CD14-positive monocyte (primary cell): ENCODE measurements at regions not wholly inside any gene's neighbourhood (a gene's known extent, or its start where the extent isn't known, plus 50 kb on each side); places are given as distances from the start of the nearest gene placed in this dataset.

ENCODE experiments used
- DNase-seq, 3 donors: peaks; one replicate each; pipeline ENCODE4 v3.0.0-alpha.2; 2011 to 2022
- H2AFZ ChIP-seq: 2 replicates; pipeline ENCODE4 v1.6.0; 2012; ENCODE audit warnings: mild to moderate bottlenecking, low read depth, low read length, inconsistent platforms; ENCODE audit not compliant: insufficient read depth, poor library complexity, severe bottlenecking
- H3K27ac ChIP-seq, 2 donors: 1 replicate in 1 of 2; 2 replicates in 1 of 2; pipeline ENCODE4 v1.5.1; 2012 to 2013; ENCODE audit warnings: low read length in 2 of 2, control low read depth in 1 of 2, inconsistent platforms in 1 of 2, low read depth in 1 of 2, mild to moderate bottlenecking in 1 of 2
- H3K27me3 ChIP-seq, 2 donors: one replicate each; pipeline versions ENCODE4 v1.6.0 to v1.6.1; 2011 to 2013; ENCODE audit warnings: low read length in 2 of 2; ENCODE audit not compliant: control insufficient read depth in 2 of 2, insufficient read depth in 2 of 2
- H3K36me3 ChIP-seq, 2 donors: replicated peaks in 1 of 2; 1 replicate in 1 of 2; 2 replicates in 1 of 2; pipeline versions ENCODE4 v1.5.1 to v1.6.1; 2012 to 2013; ENCODE audit warnings: low read length in 2 of 2, control low read depth in 1 of 2, inconsistent platforms in 1 of 2, mild to moderate bottlenecking in 1 of 2; ENCODE audit not compliant: insufficient read depth in 2 of 2, control insufficient read depth in 1 of 2
- H3K4me1 ChIP-seq, 2 donors: 1 replicate in 1 of 2; 2 replicates in 1 of 2; pipeline versions ENCODE4 v1.5.1 to v1.6.1; 2012 to 2013; ENCODE audit warnings: low read length in 2 of 2, control low read depth in 1 of 2, inconsistent platforms in 1 of 2, mild to moderate bottlenecking in 1 of 2, moderate library complexity in 1 of 2; ENCODE audit not compliant: insufficient read depth in 2 of 2, control insufficient read depth in 1 of 2
- H3K4me2 ChIP-seq: replicated peaks from 2 replicates; pipeline ENCODE3; 2012; ENCODE audit warnings: low read length, moderate library complexity, mild to moderate bottlenecking; ENCODE audit not compliant: poor library complexity, severe bottlenecking; ENCODE audit errors: extremely low read depth
- H3K4me3 ChIP-seq, 3 experiments: fragments of 200-600 bp in 1 of 3; sonication (generic) in 1 of 3; replicated peaks in 1 of 3; 1 replicate in 2 of 3; 2 replicates in 1 of 3; pipeline ENCODE4 v1.5.1; 2011 to 2013; ENCODE audit warnings: low read length in 3 of 3, mild to moderate bottlenecking in 3 of 3, control low read depth in 2 of 3, low read depth in 2 of 3, inconsistent platforms in 1 of 3, moderate library complexity in 1 of 3
- H3K79me2 ChIP-seq: 2 replicates; pipeline ENCODE4 v1.6.0; 2012; ENCODE audit warnings: mild to moderate bottlenecking, control low read depth, inconsistent platforms, low read length, moderate library complexity; ENCODE audit not compliant: insufficient read depth
- H3K9ac ChIP-seq: 2 replicates; pipeline ENCODE4 v1.6.0; 2017; ENCODE audit warnings: low read length, mild to moderate bottlenecking; ENCODE audit not compliant: insufficient read depth, poor library complexity, severe bottlenecking
- H3K9me3 ChIP-seq, 2 donors: replicated peaks in 1 of 2; 1 replicate in 1 of 2; 2 replicates in 1 of 2; pipeline versions ENCODE4 v1.5.1 to v1.6.1; 2012 to 2013; ENCODE audit warnings: low read length in 2 of 2, control low read depth in 1 of 2; ENCODE audit not compliant: control insufficient read depth in 1 of 2, insufficient read depth in 1 of 2
- H4K20me1 ChIP-seq: 2 replicates; pipeline ENCODE4 v1.6.0; 2012; ENCODE audit warnings: mild to moderate bottlenecking, low read length, control low read depth, moderate library complexity; ENCODE audit not compliant: insufficient read depth
- H3K27ac Mint-ChIP-seq, 7 donors: one replicate each; pipeline ENCODE4 v1.8.0; 2020; ENCODE audit warnings: mild to moderate bottlenecking in 7 of 7, mixed read lengths in 7 of 7, moderate library complexity in 6 of 7, inconsistent platforms in 2 of 7
- H3K27me3 Mint-ChIP-seq, 3 donors: one replicate each; pipeline ENCODE4 v1.8.0; 2021 to 2022; ENCODE audit warnings: low read depth in 3 of 3, mild to moderate bottlenecking in 3 of 3, mixed read lengths in 3 of 3, moderate library complexity in 3 of 3, inconsistent platforms in 1 of 3
- H3K36me3 Mint-ChIP-seq, 2 donors: one replicate each; pipeline ENCODE4 v1.8.0; 2020; ENCODE audit warnings: mixed read lengths in 2 of 2, inconsistent platforms in 1 of 2, mild to moderate bottlenecking in 1 of 2
- H3K4me1 Mint-ChIP-seq: one replicate; pipeline ENCODE4 v1.8.0; 2020; ENCODE audit warnings: mild to moderate bottlenecking, mixed read lengths
- H3K4me3 Mint-ChIP-seq, 2 donors: one replicate each; pipeline ENCODE4 v1.8.0; 2020; ENCODE audit warnings: mild to moderate bottlenecking in 2 of 2, mixed read lengths in 2 of 2, moderate library complexity in 1 of 2
- H3K9me3 Mint-ChIP-seq, 7 donors: one replicate each; pipeline ENCODE4 v1.8.0; 2020 to 2022; ENCODE audit warnings: mixed read lengths in 7 of 7, mild to moderate bottlenecking in 6 of 7, moderate library complexity in 6 of 7, inconsistent platforms in 2 of 7
- CTCF ChIP-seq: fragments of 200-600 bp; IDR thresholded peaks from one replicate; pipeline ENCODE4 v1.8.0; 2022; ENCODE audit warnings: antibody characterized with exemption, mild to moderate bottlenecking
- WGBS: methylation state at CpG from one replicate; pipeline ENCODE4 v1.1.5; 2013; ENCODE audit warnings: missing lambda C conversion rate; ENCODE audit not compliant: insufficient coverage; 5-methylcytosine and 5-hydroxymethylcytosine counted together
- intact Hi-C, 2 donors: fragments of 100-400 bp; cut with micrococcal nuclease; formaldehyde crosslinking; loops; one replicate each; pipeline versions ENCODE4 v1.15.0 to v1.15.1; 2023

- no peaks in the 10 kb centered on the region for H3K9me3 Mint-ChIP-seq
Measured at GRCh38 chr16:65751622-65752521, 614.6 kb upstream of the CDH5 start.

GRCh38 chr16:65749506-65749905 lies 617.0 kb upstream of the CDH5 start:
- Histone ChIP-seq H3K27ac (no peak overlapping the region), H3K9me3 (no peaks in the 10 kb centered on the region), H4K20me1 (no peaks in the 10 kb centered on the region), H3K9ac (no peak overlapping the region), H3K4me2 (no peak overlapping the region), H3K27me3 (no peaks in the 10 kb centered on the region), H3K36me3 (no peaks in the 10 kb centered on the region), H3K79me2 (no peaks in the 10 kb centered on the region), H3K4me3 (no peak overlapping the region), H3K4me1 (no peaks in the 10 kb centered on the region), H2AFZ (no peak overlapping the region)
- Mint-ChIP-seq H3K36me3 (no peaks in the 10 kb centered on the region), H3K9me3 (peaks cover 0 to 2% (median 0%) of the 10 kb centered on the region in 7 donors), H3K4me3 (no peak overlapping the region), H3K27ac (peak overlapping the region in 1 of 7 donors; percentile 31), H3K27me3 (peaks cover 0 to 14% (median 4%) of the 10 kb centered on the region in 3 donors), H3K4me1 (no peaks in the 10 kb centered on the region)
- intact Hi-C loops, result no loop called here
- no peak for TF ChIP-seq CTCF
- 47% methylated on average over 5 of the region's 6 CpGs for WGBS
- DNase-seq, result no peak

More at GRCh38 chr16:65751622-65752521, 614.6 kb upstream of the CDH5 start:
- Histone ChIP-seq H3K27me3 (no peaks in the 10 kb centered on the region), H3K27ac (no peak overlapping the region), H4K20me1 (no peaks in the 10 kb centered on the region), H3K9ac (no peak overlapping the region), H3K9me3 (no peaks in the 10 kb centered on the region), H3K79me2 (no peaks in the 10 kb centered on the region), H3K4me1 (no peaks in the 10 kb centered on the region), H3K4me2 (no peak overlapping the region), H2AFZ (no peak overlapping the region), H3K36me3 (no peaks in the 10 kb centered on the region), H3K4me3 (no peak overlapping the region)
- DNase-seq, result no peak
- Mint-ChIP-seq H3K4me1 (no peaks in the 10 kb centered on the region), H3K27ac (peak overlapping the region in 1 of 7 donors; percentile 39), H3K36me3 (no peaks in the 10 kb centered on the region), H3K4me3 (no peak overlapping the region), H3K27me3 (peaks cover 3 to 14% (median 4%) of the 10 kb centered on the region in 3 donors)
- intact Hi-C loops, result no loop called here
- no peak for TF ChIP-seq CTCF
- 98% methylated on average over 3 of the region's 8 CpGs for WGBS
